Breast epithelium (tissue), 3 donors: ENCODE measurements at regions not wholly inside any gene's neighbourhood (a gene's known extent, or its start where the extent isn't known, plus 50 kb on each side); places are given as distances from the start of the nearest gene placed in this dataset.

Experiments
- POLR2A ChIP-seq: fragments of 450-650 bp; IDR thresholded peaks from one replicate; pipeline ENCODE4 v1.6.1; 2016; ENCODE audit warnings: antibody characterized with exemption, mild to moderate bottlenecking, moderate library complexity
- TF ChIP-seq, protein P1 (sequence below), 3 donors: fragments of 450-650 bp; IDR thresholded peaks; one replicate each; pipeline ENCODE4 v1.5.1; 2016 to 2017; ENCODE audit warnings: antibody characterized with exemption in 3 of 3, mild to moderate bottlenecking in 3 of 3, moderate library complexity in 3 of 3

DNA sequence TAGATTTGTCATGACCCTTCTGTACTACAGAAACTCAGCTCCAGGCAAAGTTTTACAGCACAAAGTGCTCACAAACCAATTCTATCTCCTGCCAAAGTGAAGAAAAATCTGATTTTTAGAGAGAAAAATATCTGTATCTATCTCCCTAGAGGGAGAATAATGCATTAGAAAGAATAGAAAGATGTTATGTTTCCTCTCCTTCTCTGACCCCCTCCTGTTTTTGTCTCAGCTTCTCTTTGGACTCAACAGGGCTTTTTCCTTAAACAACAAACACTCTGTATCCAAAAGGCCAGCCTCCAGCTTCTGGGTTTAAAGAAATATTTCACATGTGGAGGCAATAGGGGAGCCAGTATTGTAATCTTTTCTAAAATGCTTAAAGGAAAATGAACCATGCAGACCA lies 627.4 kb downstream of the REEP3 start:
- no peak for TF ChIP-seq POLR2A
- TF ChIP-seq, protein P1, sequence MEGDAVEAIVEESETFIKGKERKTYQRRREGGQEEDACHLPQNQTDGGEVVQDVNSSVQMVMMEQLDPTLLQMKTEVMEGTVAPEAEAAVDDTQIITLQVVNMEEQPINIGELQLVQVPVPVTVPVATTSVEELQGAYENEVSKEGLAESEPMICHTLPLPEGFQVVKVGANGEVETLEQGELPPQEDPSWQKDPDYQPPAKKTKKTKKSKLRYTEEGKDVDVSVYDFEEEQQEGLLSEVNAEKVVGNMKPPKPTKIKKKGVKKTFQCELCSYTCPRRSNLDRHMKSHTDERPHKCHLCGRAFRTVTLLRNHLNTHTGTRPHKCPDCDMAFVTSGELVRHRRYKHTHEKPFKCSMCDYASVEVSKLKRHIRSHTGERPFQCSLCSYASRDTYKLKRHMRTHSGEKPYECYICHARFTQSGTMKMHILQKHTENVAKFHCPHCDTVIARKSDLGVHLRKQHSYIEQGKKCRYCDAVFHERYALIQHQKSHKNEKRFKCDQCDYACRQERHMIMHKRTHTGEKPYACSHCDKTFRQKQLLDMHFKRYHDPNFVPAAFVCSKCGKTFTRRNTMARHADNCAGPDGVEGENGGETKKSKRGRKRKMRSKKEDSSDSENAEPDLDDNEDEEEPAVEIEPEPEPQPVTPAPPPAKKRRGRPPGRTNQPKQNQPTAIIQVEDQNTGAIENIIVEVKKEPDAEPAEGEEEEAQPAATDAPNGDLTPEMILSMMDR (IDR thresholded peaks at IDR 0.05) = no peak
